ENCODE measurements at regions not wholly inside any gene's neighbourhood (a gene's known extent, or its start where the extent isn't known, plus 50 kb on each side); places are given as distances from the start of the nearest gene placed in this dataset.
"Not testable (repeated sequence)": the region's sequence is repeated elsewhere in the genome, so short reads cannot be mapped to it uniquely, and the experiment has no call there.

DNA sequence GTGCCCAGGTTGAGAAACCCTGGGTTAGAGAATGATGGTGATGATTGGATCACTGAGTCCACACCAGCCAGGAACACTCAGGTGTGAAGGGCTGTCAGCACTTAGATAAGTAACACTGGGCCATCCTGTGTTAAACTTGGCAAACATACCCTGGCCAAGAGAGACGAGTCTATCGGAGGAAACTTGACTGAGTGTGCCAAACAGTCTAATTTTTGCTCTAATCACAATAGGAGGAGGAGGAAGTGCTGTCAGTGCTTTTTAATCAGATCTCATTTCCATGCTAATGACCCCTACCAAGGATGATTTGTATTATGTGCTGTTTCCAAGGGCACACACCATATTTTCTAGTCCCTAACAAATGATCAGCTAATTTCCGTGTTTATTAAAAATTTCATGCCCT, 63.8 kb upstream of the SEC11C start:
- peaks cover 29% of the 10 kb centered on the region for H3K27me3 Mint-ChIP-seq (ENCODE audit: insufficient read depth)
- no peaks in the 10 kb centered on the region for H3K9me3 Mint-ChIP-seq
- no peaks in the 10 kb centered on the region for H3K36me3 Mint-ChIP-seq (ENCODE audit: low read depth)
- no peak overlapping the region for H3K27ac Mint-ChIP-seq
- DNase-seq: no peak
- H3K4me3 Mint-ChIP-seq: no peak overlapping the region
- H3K4me1 Mint-ChIP-seq (ENCODE audit: low read depth): no peaks in the 10 kb centered on the region
- TF ChIP-seq, protein P1, sequence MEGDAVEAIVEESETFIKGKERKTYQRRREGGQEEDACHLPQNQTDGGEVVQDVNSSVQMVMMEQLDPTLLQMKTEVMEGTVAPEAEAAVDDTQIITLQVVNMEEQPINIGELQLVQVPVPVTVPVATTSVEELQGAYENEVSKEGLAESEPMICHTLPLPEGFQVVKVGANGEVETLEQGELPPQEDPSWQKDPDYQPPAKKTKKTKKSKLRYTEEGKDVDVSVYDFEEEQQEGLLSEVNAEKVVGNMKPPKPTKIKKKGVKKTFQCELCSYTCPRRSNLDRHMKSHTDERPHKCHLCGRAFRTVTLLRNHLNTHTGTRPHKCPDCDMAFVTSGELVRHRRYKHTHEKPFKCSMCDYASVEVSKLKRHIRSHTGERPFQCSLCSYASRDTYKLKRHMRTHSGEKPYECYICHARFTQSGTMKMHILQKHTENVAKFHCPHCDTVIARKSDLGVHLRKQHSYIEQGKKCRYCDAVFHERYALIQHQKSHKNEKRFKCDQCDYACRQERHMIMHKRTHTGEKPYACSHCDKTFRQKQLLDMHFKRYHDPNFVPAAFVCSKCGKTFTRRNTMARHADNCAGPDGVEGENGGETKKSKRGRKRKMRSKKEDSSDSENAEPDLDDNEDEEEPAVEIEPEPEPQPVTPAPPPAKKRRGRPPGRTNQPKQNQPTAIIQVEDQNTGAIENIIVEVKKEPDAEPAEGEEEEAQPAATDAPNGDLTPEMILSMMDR (IDR thresholded peaks at IDR 0.05): no peak

DNA sequence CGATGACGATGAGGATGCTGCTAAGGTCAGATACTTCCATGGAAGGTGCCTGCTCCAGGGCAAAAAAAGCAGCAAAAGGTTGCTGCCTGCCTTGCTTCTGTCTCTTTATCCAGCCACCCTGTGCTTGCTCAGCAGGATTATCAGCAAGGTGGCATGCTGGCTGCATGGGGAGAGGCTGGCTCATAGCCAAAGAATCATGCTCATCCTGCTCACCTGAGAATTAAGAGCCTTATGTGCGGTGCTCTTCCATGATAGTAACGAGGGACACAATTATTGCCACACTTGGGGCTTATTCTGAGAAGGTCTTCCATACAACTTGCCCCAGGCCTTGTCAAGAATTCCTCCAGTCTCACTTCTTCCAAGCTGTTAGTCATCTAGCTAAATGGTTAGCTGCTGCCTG, 60.4 kb upstream of the SEC11C start:
- Mint-ChIP-seq H3K4me3 (no peak overlapping the region), H3K4me1 (ENCODE audit: low read depth) (peaks cover 5% of the 10 kb centered on the region), H3K36me3 (ENCODE audit: low read depth) (no peaks in the 10 kb centered on the region), H3K9me3 (no peaks in the 10 kb centered on the region), H3K27ac (no peak overlapping the region), H3K27me3 (ENCODE audit: insufficient read depth) (peaks cover 33% of the 10 kb centered on the region)
- TF ChIP-seq, protein P1 (IDR thresholded peaks at IDR 0.05): no peak
- DNase-seq: no peak

DNA sequence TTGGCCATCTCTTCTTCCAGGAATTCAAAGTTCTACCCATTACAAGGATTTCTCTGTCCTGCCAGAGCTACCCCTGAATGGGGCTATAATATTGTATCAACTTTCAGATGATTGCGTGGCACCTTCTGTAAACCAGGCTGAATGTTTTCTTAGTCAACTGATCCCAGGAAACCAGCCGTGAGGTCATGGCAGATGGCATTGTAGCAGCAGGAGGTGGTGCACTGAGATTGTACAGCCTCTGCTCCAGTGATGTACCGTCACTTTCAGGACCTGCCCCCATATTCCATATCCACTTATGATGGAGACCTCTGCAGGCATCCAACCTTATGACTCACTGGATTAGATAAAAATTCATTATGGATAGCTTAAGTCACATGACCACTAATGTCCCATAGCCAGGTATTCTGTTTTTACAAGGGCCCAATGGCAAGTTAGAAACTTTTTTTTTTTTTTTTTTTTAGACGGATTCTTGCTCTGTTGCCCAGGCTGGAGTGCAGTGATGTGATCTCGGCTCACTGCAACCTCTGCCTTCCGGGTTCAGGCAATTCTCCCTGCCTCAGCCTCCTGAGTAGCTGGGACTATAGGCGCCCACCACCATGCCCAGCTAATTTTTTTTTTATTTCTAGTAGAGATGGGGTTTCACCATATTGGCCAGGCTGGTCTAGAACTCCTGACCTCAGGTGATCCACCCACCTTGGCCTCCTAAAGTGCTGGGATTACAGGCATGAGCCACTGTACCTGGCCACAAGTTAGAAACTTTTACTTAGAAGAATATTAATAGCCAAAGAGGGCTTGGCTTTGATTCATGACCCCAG, 59.8 kb upstream of the SEC11C start:
- H3K27ac Mint-ChIP-seq; H3K36me3 Mint-ChIP-seq (ENCODE audit: low read depth); H3K9me3 Mint-ChIP-seq; H3K4me3 Mint-ChIP-seq; DNase-seq: not testable (repeated sequence)
- peaks cover 33% of the 10 kb centered on the region for H3K27me3 Mint-ChIP-seq (ENCODE audit: insufficient read depth)
- peaks cover 11% of the 10 kb centered on the region for H3K4me1 Mint-ChIP-seq (ENCODE audit: low read depth)

DNA sequence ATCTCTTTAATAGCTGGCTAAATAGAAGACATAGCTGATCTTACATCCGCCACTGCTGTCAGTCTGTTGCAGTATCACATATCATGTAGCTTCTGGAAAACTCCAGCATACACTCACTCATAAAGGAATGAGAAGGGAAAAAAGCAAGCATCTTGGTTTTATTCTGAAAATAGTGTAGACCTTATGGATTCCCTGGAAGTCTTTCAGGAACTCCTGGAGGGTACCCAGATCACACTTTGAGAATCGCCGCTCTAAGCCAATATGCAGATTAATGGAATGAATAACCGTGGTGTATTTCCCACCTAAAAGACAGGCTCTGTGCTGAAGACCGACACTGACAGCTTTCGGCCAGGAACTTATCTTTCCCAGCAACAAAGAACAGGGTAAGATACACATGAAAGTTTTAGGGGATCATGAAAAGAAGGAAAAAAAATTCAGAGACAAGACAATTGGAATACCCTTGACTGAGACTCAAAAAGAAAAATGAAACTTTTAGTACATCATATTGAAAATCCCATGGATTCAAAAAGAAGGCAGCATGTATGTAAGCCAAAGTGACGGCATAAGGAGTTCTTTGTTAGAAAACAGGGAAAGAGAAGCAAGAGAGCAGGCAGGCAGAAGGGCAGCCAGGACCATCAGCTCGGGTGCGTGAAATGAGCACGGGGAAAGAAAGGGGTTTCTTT, 56.4 kb upstream of the SEC11C start:
- Mint-ChIP-seq H3K27me3 (ENCODE audit: insufficient read depth) (peaks cover 10% of the 10 kb centered on the region), H3K9me3 (no peaks in the 10 kb centered on the region), H3K36me3 (ENCODE audit: low read depth) (no peaks in the 10 kb centered on the region), H3K27ac (no peak overlapping the region), H3K4me1 (ENCODE audit: low read depth) (peaks cover 38% of the 10 kb centered on the region), H3K4me3 (no peak overlapping the region)
- no peak for DNase-seq
- TF ChIP-seq, protein P1 (IDR thresholded peaks at IDR 0.05): no peak

DNA sequence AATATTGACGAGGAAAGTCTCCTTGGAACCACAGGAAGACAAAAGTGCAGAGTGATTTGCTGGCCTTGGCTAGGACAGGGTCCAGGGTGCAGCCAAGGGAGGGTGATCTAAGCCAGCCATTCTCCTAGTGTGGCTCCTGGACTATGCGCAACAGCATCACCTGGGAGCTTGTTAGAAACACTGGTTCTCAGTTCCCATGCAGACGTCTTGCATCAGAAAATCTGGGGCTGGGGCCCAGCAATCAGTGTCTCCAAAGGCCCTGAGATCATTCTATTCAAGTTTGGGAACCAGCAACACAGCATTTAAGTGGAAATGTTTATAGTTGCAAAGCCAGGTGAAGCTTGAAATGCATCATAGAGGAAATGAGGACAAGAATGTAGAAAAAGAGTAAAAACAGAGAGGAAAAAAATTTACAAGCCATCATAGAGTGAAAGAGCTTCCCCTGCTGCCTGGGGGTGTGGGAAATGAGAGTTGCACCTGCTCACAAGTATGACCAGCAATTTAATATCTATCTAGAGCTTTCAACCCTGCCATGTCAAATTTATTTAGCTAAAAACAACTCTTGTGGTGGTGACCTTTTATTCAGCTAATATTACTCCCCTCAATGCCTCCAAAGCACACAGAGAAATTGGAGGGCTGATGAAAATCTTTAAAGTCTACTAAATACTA, 54.4 kb upstream of the SEC11C start:
- Mint-ChIP-seq H3K4me1 (ENCODE audit: low read depth) (peaks cover 38% of the 10 kb centered on the region), H3K36me3 (ENCODE audit: low read depth) (no peaks in the 10 kb centered on the region), H3K4me3 (peak overlapping the region; percentile 40; the same call in 1 of the 2 replicates), H3K27ac (peak overlapping the region; percentile 27; the same call in 1 of the 2 replicates), H3K9me3 (no peaks in the 10 kb centered on the region), H3K27me3 (ENCODE audit: insufficient read depth) (peaks cover 4% of the 10 kb centered on the region)
- DNase-seq: no peak
- TF ChIP-seq, protein P1 (IDR thresholded peaks at IDR 0.05): no peak
